T-cell (primary cell): ENCODE measurements at regions not wholly inside any gene's neighbourhood (a gene's known extent, or its start where the extent isn't known, plus 50 kb on each side); places are given as distances from the start of the nearest gene placed in this dataset.

ENCODE experiments used
- ATAC-seq, 4 experiments: fragments of 200-7000 bp in 3 of 4; fragments of 150-1000 bp in 1 of 4; cut with Tn5 transposase; replicated peaks in 1 of 4; 1 replicate in 3 of 4; 2 replicates in 1 of 4; pipeline ENCODE4 v1.10.0; 2021; ENCODE audit warnings: moderate library complexity in 3 of 4, mild to moderate bottlenecking in 2 of 4, moderate number of reproducible peaks in 1 of 4
- CTCF ChIA-PET, 2 donors: fragments of 300-600 bp; sonication (Branson Sonifier 250); formaldehyde crosslinking; loops; one replicate each; lab custom pipeline; 2022; ENCODE audit warnings: antibody characterized with exemption in 2 of 2; lab: Charles Lee
- POLR2A ChIA-PET, 2 donors: fragments of 300-600 bp; sonication (Branson Sonifier 250); formaldehyde crosslinking; loops; one replicate each; lab custom pipeline; 2022; ENCODE audit warnings: antibody characterized with exemption in 2 of 2; lab: Charles Lee
- DNase-seq, 35 experiments: peaks; one replicate each; pipeline versions ENCODE4 v3.0.0 to v3.0.0-alpha.2; 2013 to 2023
- H3K27ac ChIP-seq: one replicate; pipeline ENCODE4 v1.5.1; 2013; ENCODE audit warnings: low read length
- H3K27me3 ChIP-seq, 2 experiments: replicated peaks in 1 of 2; 1 replicate in 1 of 2; 2 replicates in 1 of 2; pipeline versions ENCODE4 v1.6.1 to v1.7.0; 2013; ENCODE audit warnings: low read length in 1 of 2, mixed read lengths in 1 of 2; ENCODE audit not compliant: control insufficient read depth in 2 of 2, insufficient read depth in 2 of 2; ENCODE audit errors: extremely low read depth in 1 of 2
- H3K36me3 ChIP-seq, 2 donors: 1 replicate in 1 of 2; 2 replicates in 1 of 2; pipeline versions ENCODE4 v1.6.1 to v1.7.0; 2013; ENCODE audit warnings: low read length in 1 of 2; ENCODE audit not compliant: control insufficient read depth in 2 of 2, insufficient read depth in 1 of 2; ENCODE audit errors: extremely low read depth in 1 of 2
- H3K4me1 ChIP-seq, 2 experiments: 1 replicate in 1 of 2; 2 replicates in 1 of 2; pipeline versions ENCODE4 v1.6.1 to v1.7.0; 2013; ENCODE audit warnings: low read length in 2 of 2, mixed read lengths in 1 of 2; ENCODE audit not compliant: insufficient read depth in 2 of 2, control insufficient read depth in 1 of 2; ENCODE audit errors: extremely low read depth in 1 of 2
- H3K4me3 ChIP-seq, 2 donors: 1 replicate in 1 of 2; 2 replicates in 1 of 2; pipeline versions ENCODE4 v1.5.1 to v1.7.0; 2013; ENCODE audit warnings: mild to moderate bottlenecking in 2 of 2, low read length in 1 of 2, moderate library complexity in 1 of 2; ENCODE audit not compliant: control insufficient read depth in 1 of 2; ENCODE audit errors: extremely low read depth in 1 of 2
- H3K9me3 ChIP-seq: 2 replicates; pipeline ENCODE4 v1.7.0; 2013
- H3K27ac Mint-ChIP-seq, 2 donors: one replicate each; pipeline ENCODE4 v1.8.0; 2020 to 2021; ENCODE audit warnings: mild to moderate bottlenecking in 2 of 2, mixed read lengths in 2 of 2
- H3K27me3 Mint-ChIP-seq, 2 donors: one replicate each; pipeline ENCODE4 v1.8.0; 2021 to 2022; ENCODE audit warnings: mixed read lengths in 2 of 2
- H3K36me3 Mint-ChIP-seq: one replicate; pipeline ENCODE4 v1.8.0; 2021; ENCODE audit warnings: mixed read lengths
- H3K4me1 Mint-ChIP-seq, 3 donors: one replicate each; pipeline ENCODE4 v1.8.0; 2020 to 2022; ENCODE audit warnings: mixed read lengths in 3 of 3, mild to moderate bottlenecking in 1 of 3
- H3K4me3 Mint-ChIP-seq, 3 donors: one replicate each; pipeline ENCODE4 v1.8.0; 2020 to 2022; ENCODE audit warnings: mild to moderate bottlenecking in 3 of 3, mixed read lengths in 3 of 3, moderate library complexity in 3 of 3
- H3K9me3 Mint-ChIP-seq, 3 donors: one replicate each; pipeline ENCODE4 v1.8.0; 2020 to 2022; ENCODE audit warnings: mixed read lengths in 3 of 3
- WGBS: methylation state at CpG from one replicate; pipeline ENCODE4 v1.1.5; 2013; ENCODE audit warnings: missing lambda C conversion rate; ENCODE audit not compliant: insufficient coverage; 5-methylcytosine and 5-hydroxymethylcytosine counted together

DNA sequence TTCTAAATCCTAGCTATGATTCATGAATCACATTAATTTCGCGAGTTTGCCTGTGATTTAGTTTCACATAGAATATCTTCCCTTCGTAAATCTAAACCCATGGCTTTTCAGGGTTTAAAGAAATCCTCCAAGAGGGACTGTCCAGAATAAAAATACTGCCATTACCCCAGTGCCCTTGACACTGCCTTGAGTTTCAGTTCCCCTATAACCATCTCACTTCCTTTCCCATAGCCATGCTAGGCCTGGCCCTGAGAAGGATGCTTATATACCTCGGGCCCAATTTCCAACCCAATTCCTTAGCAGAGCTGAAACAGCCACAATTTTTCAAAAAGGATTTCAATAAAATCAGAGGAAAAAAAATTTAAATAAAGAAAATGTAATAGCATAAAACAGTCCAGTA, 697.3 kb downstream of the FRK start:
- Histone ChIP-seq H3K4me1 (no peaks in the 10 kb centered on the region), H3K36me3 (no peaks in the 10 kb centered on the region), H3K4me3 (no peak overlapping the region), H3K27ac (no peak overlapping the region), H3K27me3 (no peaks in the 10 kb centered on the region), H3K9me3 (peaks cover 3% of the 10 kb centered on the region)
- H3K4me1 Mint-ChIP-seq, result no peaks in the 10 kb centered on the region
- H3K27ac Mint-ChIP-seq, result no peak overlapping the region
- no peak overlapping the region for H3K4me3 Mint-ChIP-seq
- no peaks in the 10 kb centered on the region for H3K27me3 Mint-ChIP-seq
- DNase-seq, result no peak
- H3K36me3 Mint-ChIP-seq, result no peaks in the 10 kb centered on the region
- ChIA-PET POLR2A (no interaction called here), CTCF (no interaction called here)
- H3K9me3 Mint-ChIP-seq, result peaks cover 7 to 23% (median 17%) of the 10 kb centered on the region in 3 donors
- no peak for ATAC-seq
- WGBS, result no CpG with 5 or more reads among the region's 4 CpGs

GRCh38 chr6:115362234-115362633, 698.5 kb downstream of the FRK start:
- Histone ChIP-seq H3K4me1 (no peaks in the 10 kb centered on the region), H3K4me3 (no peak overlapping the region), H3K36me3 (no peaks in the 10 kb centered on the region), H3K27me3 (no peaks in the 10 kb centered on the region), H3K9me3 (peaks cover 3% of the 10 kb centered on the region), H3K27ac (no peak overlapping the region)
- ATAC-seq (no peak), DNase-seq (no peak)
- peaks cover 7 to 17% (median 17%) of the 10 kb centered on the region in 3 donors for H3K9me3 Mint-ChIP-seq
- H3K27ac Mint-ChIP-seq, result no peak overlapping the region
- no CpG with 5 or more reads among the region's 1 CpG for WGBS
- H3K4me1 Mint-ChIP-seq, result no peaks in the 10 kb centered on the region
- POLR2A ChIA-PET, result no interaction called here
- no peak overlapping the region for H3K4me3 Mint-ChIP-seq
- H3K36me3 Mint-ChIP-seq, result no peaks in the 10 kb centered on the region
- CTCF ChIA-PET, result no interaction called here
- no peaks in the 10 kb centered on the region for H3K27me3 Mint-ChIP-seq

- no CpG with 5 or more reads among the region's 2 CpGs for WGBS
- no peak overlapping the region for H3K4me3 Mint-ChIP-seq
- no peaks in the 10 kb centered on the region for H3K36me3 ChIP-seq
- no peaks in the 10 kb centered on the region for H3K4me1 ChIP-seq
- no peaks in the 10 kb centered on the region for H3K27me3 ChIP-seq
- H3K36me3 Mint-ChIP-seq, result no peaks in the 10 kb centered on the region
- H3K9me3 Mint-ChIP-seq, result peaks cover 7 to 10% (median 8%) of the 10 kb centered on the region in 3 donors
- no peak overlapping the region for H3K4me3 ChIP-seq
- no peak overlapping the region for H3K27ac Mint-ChIP-seq
- no peaks in the 10 kb centered on the region for H3K27me3 Mint-ChIP-seq
- no peak overlapping the region for H3K27ac ChIP-seq
- CTCF ChIA-PET, result no interaction called here
- DNase-seq (no peak), ATAC-seq (no peak)
- peaks cover 3% of the 10 kb centered on the region for H3K9me3 ChIP-seq
- H3K4me1 Mint-ChIP-seq, result no peaks in the 10 kb centered on the region
- POLR2A ChIA-PET, result no interaction called here
Measured at GRCh38 chr6:115360602-115361325, 699.9 kb downstream of the FRK start.

- POLR2A ChIA-PET, result interaction anchor here in 1 of 2 donors (0.6 kb wide), 1 partner anchor 50 kb away, joined by 4 read pairs; no protein-coding TSS in a partner anchor
- Mint-ChIP-seq H3K27me3 (no peaks in the 10 kb centered on the region), H3K4me1 (no peaks in the 10 kb centered on the region), H3K27ac (no peak overlapping the region), H3K36me3 (no peaks in the 10 kb centered on the region), H3K4me3 (no peak overlapping the region), H3K9me3 (peaks cover 4 to 10% (median 9%) of the 10 kb centered on the region in 3 donors)
- Histone ChIP-seq H3K27ac (no peak overlapping the region), H3K4me1 (no peaks in the 10 kb centered on the region), H3K27me3 (no peaks in the 10 kb centered on the region), H3K4me3 (no peak overlapping the region), H3K9me3 (peaks cover 3% of the 10 kb centered on the region), H3K36me3 (no peaks in the 10 kb centered on the region)
- CTCF ChIA-PET, result no interaction called here
- ATAC-seq (no peak), DNase-seq (no peak)
Measured at GRCh38 chr6:115358616-115359015, 702.1 kb downstream of the FRK start.

DNA sequence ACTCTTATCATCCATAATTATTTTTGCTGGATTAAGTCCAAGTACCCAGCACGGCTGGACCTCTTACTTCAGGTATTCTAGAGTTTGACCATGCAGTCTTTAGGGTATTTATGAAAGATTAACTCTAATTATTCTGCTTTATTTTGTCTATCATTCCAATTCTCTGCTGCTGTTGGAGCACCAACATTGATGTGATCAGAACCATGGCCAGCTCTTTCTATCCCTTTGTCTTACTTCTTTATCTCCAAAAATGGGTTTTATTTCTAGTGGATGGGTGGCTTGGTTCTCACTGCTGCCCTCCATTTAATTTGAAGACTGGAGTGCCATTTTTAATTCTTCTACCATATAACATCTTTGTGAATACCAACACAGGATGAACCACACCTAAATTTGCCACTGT, 704.3 kb downstream of the FRK start:
- no peak for DNase-seq
- H3K27me3 Mint-ChIP-seq, result no peaks in the 10 kb centered on the region
- WGBS, result no CpG with 5 or more reads among the region's 1 CpG
- H3K4me1 Mint-ChIP-seq, result no peaks in the 10 kb centered on the region
- H3K27ac Mint-ChIP-seq, result no peak overlapping the region
- Histone ChIP-seq H3K27ac (no peak overlapping the region), H3K36me3 (no peaks in the 10 kb centered on the region), H3K4me3 (no peak overlapping the region), H3K27me3 (no peaks in the 10 kb centered on the region), H3K4me1 (no peaks in the 10 kb centered on the region), H3K9me3 (peaks cover 3% of the 10 kb centered on the region)
- no peak for ATAC-seq
- H3K9me3 Mint-ChIP-seq, result peaks cover 8 to 11% (median 9%) of the 10 kb centered on the region in 3 donors
- H3K4me3 Mint-ChIP-seq, result no peak overlapping the region
- no peaks in the 10 kb centered on the region for H3K36me3 Mint-ChIP-seq
- ChIA-PET POLR2A (no interaction called here), CTCF (no interaction called here)

DNA sequence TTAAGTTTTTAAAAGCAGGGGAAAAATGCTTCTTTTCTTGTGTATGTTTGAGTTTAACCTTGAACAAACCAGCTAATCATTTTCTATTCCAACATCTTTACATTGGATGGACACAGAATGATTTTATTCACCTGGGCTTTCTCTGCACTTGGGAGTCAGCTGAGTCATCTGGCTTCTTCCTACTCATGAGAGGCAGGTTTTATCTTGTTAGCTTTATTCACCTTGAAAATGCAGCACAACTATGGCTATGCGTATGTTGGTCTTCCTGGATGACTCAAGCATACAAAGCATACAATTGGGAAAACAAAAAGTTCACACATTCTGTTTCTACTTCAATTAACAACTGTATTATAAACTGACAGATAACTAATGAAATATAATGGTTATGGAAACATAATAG, 737.7 kb downstream of the FRK start:
- Histone ChIP-seq H3K4me3 (no peak overlapping the region), H3K27me3 (no peaks in the 10 kb centered on the region), H3K36me3 (no peaks in the 10 kb centered on the region), H3K4me1 (no peaks in the 10 kb centered on the region), H3K27ac (no peak overlapping the region), H3K9me3 (no peaks in the 10 kb centered on the region)
- Mint-ChIP-seq H3K4me3 (no peak overlapping the region), H3K9me3 (peaks cover 4 to 5% (median 5%) of the 10 kb centered on the region in 3 donors), H3K4me1 (no peaks in the 10 kb centered on the region), H3K27me3 (no peaks in the 10 kb centered on the region), H3K27ac (no peak overlapping the region), H3K36me3 (no peaks in the 10 kb centered on the region)
- DNase-seq (no peak), ATAC-seq (no peak)
- no CpG with 5 or more reads among the region's 1 CpG for WGBS
- ChIA-PET POLR2A (no interaction called here), CTCF (no interaction called here)

DNA sequence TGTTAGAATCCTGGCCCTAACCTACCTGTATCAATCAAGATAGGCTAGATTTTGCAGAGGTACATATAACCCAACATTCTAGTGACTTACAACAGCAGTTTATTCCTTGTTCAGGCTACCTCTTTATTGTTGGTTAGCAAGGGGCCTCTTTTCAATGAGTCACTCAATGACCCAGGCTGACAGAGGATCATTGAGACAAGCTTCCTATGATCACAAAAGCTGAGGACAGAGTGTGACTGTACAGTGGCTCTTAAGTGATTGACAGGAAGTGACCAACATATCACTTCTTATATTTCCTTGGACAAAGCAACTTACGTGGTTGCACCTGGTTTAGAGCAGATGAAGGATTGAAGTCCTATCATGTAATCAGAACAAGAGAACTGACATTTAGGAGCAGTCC, 740.9 kb downstream of the FRK start:
- Mint-ChIP-seq H3K27ac (no peak overlapping the region), H3K27me3 (no peaks in the 10 kb centered on the region), H3K9me3 (peaks cover 3 to 4% (median 4%) of the 10 kb centered on the region in 3 donors), H3K4me1 (no peaks in the 10 kb centered on the region), H3K36me3 (no peaks in the 10 kb centered on the region), H3K4me3 (no peak overlapping the region)
- no peaks in the 10 kb centered on the region for H3K36me3 ChIP-seq
- H3K4me1 ChIP-seq, result no peaks in the 10 kb centered on the region
- no peak for DNase-seq
- H3K4me3 ChIP-seq, result no peak overlapping the region
- ATAC-seq, result no peak
- CTCF ChIA-PET, result no interaction called here
- no peak overlapping the region for H3K27ac ChIP-seq
- WGBS, result no CpG with 5 or more reads among the region's 1 CpG
- H3K9me3 ChIP-seq, result no peaks in the 10 kb centered on the region
- no peaks in the 10 kb centered on the region for H3K27me3 ChIP-seq
- POLR2A ChIA-PET, result no interaction called here
